Peyer's patch (tissue), 4 donors: ENCODE measurements at regions not wholly inside any gene's neighbourhood (a gene's known extent, or its start where the extent isn't known, plus 50 kb on each side); places are given as distances from the start of the nearest gene placed in this dataset.
"Not testable (repeated sequence)": the region's sequence is repeated elsewhere in the genome, so short reads cannot be mapped to it uniquely, and the experiment has no call there.

ENCODE experiments used
- CTCF ChIP-seq, 6 experiments: fragments of 450-650 bp in 4 of 6; fragments of 200-600 bp in 2 of 6; sonication (generic) in 1 of 6; IDR thresholded peaks; one replicate each; pipeline ENCODE4 v1.5.1; 2017 to 2019; ENCODE audit warnings: antibody characterized with exemption in 6 of 6, mild to moderate bottlenecking in 3 of 6, moderate library complexity in 1 of 6
- POLR2A ChIP-seq, 2 donors: fragments of 450-650 bp; IDR thresholded peaks; one replicate each; pipeline ENCODE4 v1.5.1; 2017; ENCODE audit warnings: antibody characterized with exemption in 2 of 2, mild to moderate bottlenecking in 2 of 2, moderate library complexity in 2 of 2

- TF ChIP-seq CTCF, POLR2A (IDR thresholded peaks at IDR 0.05): not testable (repeated sequence)
Measured at GRCh38 chr22:23454345-23454744, 125.7 kb downstream of the IGLL1 start.
